ENCODE measurements at regions not wholly inside any gene's neighbourhood (a gene's known extent, or its start where the extent isn't known, plus 50 kb on each side); places are given as distances from the start of the nearest gene placed in this dataset.

DNA sequence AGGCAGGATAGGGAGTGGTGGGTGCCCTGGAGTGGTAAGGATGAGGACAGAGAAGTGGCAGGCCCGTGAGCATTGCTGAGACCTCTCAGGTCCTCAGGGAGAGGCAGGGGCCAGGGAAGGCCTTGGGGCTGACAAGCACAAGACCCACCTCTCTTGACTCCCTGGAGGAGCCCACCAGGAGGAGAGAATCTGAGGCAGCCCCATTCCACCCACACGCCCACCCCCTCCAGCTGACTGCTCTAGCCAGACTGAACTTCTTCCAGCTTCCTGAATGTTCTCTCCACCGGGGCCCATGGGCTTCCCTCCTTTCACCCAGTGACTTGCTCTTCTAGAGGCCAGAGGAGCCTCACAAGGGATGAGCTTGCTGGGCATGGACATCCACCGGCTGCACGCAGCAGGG lies 1403.0 kb downstream of the BRD1 start:
- TF ChIP-seq, protein P1, sequence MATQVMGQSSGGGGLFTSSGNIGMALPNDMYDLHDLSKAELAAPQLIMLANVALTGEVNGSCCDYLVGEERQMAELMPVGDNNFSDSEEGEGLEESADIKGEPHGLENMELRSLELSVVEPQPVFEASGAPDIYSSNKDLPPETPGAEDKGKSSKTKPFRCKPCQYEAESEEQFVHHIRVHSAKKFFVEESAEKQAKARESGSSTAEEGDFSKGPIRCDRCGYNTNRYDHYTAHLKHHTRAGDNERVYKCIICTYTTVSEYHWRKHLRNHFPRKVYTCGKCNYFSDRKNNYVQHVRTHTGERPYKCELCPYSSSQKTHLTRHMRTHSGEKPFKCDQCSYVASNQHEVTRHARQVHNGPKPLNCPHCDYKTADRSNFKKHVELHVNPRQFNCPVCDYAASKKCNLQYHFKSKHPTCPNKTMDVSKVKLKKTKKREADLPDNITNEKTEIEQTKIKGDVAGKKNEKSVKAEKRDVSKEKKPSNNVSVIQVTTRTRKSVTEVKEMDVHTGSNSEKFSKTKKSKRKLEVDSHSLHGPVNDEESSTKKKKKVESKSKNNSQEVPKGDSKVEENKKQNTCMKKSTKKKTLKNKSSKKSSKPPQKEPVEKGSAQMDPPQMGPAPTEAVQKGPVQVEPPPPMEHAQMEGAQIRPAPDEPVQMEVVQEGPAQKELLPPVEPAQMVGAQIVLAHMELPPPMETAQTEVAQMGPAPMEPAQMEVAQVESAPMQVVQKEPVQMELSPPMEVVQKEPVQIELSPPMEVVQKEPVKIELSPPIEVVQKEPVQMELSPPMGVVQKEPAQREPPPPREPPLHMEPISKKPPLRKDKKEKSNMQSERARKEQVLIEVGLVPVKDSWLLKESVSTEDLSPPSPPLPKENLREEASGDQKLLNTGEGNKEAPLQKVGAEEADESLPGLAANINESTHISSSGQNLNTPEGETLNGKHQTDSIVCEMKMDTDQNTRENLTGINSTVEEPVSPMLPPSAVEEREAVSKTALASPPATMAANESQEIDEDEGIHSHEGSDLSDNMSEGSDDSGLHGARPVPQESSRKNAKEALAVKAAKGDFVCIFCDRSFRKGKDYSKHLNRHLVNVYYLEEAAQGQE (IDR thresholded peaks at IDR 0.05; ENCODE audit: insufficient replicate concordance, low read depth) = no peak
- TF ChIP-seq SPI1 (IDR thresholded peaks at IDR 0.05; ENCODE audit: borderline replicate concordance, low read depth) = no peak
- no peak for TF ChIP-seq POLR2AphosphoS5 (IDR thresholded peaks at IDR 0.05; ENCODE audit: low read depth)
- TF ChIP-seq, protein P2, sequence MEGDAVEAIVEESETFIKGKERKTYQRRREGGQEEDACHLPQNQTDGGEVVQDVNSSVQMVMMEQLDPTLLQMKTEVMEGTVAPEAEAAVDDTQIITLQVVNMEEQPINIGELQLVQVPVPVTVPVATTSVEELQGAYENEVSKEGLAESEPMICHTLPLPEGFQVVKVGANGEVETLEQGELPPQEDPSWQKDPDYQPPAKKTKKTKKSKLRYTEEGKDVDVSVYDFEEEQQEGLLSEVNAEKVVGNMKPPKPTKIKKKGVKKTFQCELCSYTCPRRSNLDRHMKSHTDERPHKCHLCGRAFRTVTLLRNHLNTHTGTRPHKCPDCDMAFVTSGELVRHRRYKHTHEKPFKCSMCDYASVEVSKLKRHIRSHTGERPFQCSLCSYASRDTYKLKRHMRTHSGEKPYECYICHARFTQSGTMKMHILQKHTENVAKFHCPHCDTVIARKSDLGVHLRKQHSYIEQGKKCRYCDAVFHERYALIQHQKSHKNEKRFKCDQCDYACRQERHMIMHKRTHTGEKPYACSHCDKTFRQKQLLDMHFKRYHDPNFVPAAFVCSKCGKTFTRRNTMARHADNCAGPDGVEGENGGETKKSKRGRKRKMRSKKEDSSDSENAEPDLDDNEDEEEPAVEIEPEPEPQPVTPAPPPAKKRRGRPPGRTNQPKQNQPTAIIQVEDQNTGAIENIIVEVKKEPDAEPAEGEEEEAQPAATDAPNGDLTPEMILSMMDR (IDR thresholded peaks at IDR 0.05; ENCODE audit: insufficient read depth, low read length) = no peak
- TF ChIP-seq GABPA (IDR thresholded peaks at IDR 0.05; ENCODE audit: low read depth) = no peak
- Histone ChIP-seq H3K4me3 (replicated peaks; ENCODE audit: insufficient read depth, low read length) (no peak overlapping the region), H3K27ac (replicated peaks) (no peak overlapping the region), H3K27me3 (ENCODE audit: insufficient read depth, poor library complexity, severe bottlenecking) (no peaks in the 10 kb centered on the region)
- DNase-seq (ENCODE audit: low read depth in 1 of 2, low spot score in 1 of 2) = no peak

DNA sequence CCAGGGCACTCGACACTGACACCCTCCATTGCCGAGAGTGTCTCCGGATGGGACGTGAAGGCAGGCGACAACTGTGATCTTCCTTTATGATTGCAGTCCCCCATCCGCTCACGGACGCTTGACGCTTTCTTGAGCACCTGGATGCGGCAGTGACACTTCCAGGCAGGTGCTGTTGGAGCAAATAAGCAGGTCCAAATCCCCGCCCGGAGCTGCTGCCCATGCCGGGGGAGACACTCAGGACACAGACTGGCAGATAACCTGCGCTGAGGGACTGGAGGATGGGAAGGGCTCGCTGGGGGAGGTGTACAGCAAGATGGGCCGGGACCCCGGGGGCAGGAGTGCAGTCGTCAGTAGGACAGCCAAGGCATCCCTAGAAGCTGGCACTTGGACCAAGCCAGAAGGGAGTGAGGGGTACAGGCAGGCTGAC lies 1403.5 kb downstream of the BRD1 start:
- TF ChIP-seq GABPA (IDR thresholded peaks at IDR 0.05; ENCODE audit: low read depth) (no peak), SPI1 (IDR thresholded peaks at IDR 0.05; ENCODE audit: borderline replicate concordance, low read depth) (no peak), POLR2AphosphoS5 (IDR thresholded peaks at IDR 0.05; ENCODE audit: low read depth) (no peak)
- TF ChIP-seq, protein P1 (IDR thresholded peaks at IDR 0.05; ENCODE audit: insufficient replicate concordance, low read depth) = no peak
- TF ChIP-seq, protein P2 (IDR thresholded peaks at IDR 0.05; ENCODE audit: insufficient read depth, low read length) = no peak
- Histone ChIP-seq H3K27ac (replicated peaks) (no peak overlapping the region), H3K27me3 (ENCODE audit: insufficient read depth, poor library complexity, severe bottlenecking) (no peaks in the 10 kb centered on the region), H3K4me3 (replicated peaks; ENCODE audit: insufficient read depth, low read length) (no peak overlapping the region)
- no peak for DNase-seq (ENCODE audit: low read depth in 1 of 2, low spot score in 1 of 2)

DNA sequence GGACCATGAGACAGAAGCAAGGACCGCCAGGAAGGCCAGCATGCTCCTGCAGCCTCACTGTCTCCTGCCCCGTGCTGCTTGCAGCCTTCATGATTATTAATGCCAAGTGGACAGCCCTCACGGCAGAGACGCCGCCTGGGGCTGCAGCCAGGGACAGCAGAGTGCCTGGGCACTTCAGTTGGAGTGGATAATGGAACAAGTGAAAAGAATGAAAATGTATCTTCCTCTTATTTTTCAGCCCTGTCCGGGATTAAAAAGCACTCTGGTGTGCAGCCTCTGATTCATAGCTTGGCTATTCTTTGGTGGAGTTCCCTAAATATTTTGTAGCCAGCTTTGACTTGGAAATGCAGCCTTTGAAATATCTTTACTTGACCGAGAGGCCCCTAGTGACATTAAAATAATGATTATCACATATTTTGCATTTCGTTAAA lies 1404.2 kb downstream of the BRD1 start:
- H3K27me3 ChIP-seq (ENCODE audit: insufficient read depth, poor library complexity, severe bottlenecking) = no peaks in the 10 kb centered on the region
- DNase-seq (ENCODE audit: low read depth in 1 of 2, low spot score in 1 of 2) = no peak
- TF ChIP-seq GABPA (IDR thresholded peaks at IDR 0.05; ENCODE audit: low read depth) = no peak
- no peak for TF ChIP-seq SPI1 (IDR thresholded peaks at IDR 0.05; ENCODE audit: borderline replicate concordance, low read depth)
- TF ChIP-seq, protein P2 (IDR thresholded peaks at IDR 0.05; ENCODE audit: insufficient read depth, low read length) = no peak
- TF ChIP-seq, protein P1 (IDR thresholded peaks at IDR 0.05; ENCODE audit: insufficient replicate concordance, low read depth) = no peak
- no peak for TF ChIP-seq POLR2AphosphoS5 (IDR thresholded peaks at IDR 0.05; ENCODE audit: low read depth)
- H3K27ac ChIP-seq (replicated peaks) = no peak overlapping the region
- H3K4me3 ChIP-seq (replicated peaks; ENCODE audit: insufficient read depth, low read length) = no peak overlapping the region

All from HL-60 (cell line).